ENCODE measurements at regions not wholly inside any gene's neighbourhood (a gene's known extent, or its start where the extent isn't known, plus 50 kb on each side); places are given as distances from the start of the nearest gene placed in this dataset.

DNA sequence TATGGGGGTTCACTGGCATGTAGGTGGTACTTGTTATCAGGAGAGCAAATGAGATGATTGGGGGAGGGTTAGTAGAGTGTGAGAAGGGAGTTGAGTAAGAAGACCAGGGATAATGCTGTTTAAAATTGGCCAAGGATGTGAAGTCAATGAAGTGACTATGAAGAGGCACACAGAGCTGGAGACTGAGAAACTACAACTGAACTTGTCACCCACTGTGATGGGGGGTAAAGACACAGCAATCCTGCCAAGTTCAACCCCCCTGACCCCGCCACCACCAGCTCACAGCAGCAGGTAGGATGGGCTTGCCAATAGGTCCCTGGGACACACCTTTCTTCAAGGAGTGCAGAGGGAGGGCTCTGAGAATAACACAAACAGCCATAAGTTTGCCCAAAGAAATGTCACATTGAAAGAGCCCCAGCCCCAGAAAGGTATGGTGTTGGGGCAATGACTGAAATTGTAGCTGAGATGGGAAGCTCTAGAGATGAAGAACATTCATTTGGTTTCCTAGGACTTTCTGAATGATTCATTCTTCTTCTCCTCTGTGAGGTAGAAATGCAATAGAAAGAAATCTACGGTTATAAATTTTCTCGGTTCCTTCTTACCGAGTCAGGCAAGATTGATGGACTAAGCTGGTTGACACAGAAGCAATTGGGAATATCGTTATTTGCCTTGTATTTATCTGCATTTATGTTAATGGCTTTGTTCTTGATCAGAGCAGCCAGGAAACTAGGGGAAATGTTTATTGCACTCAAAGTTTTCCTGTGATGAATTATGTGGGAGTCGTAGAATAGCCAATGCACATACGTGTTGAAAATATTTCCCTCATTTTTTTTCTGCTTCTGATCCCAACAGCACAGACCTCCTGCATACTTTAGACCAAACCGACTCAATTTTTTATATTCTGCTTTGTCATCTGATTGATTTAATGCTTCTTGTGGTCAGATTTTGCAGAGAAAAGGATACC, 595.2 kb upstream of the CDH11 start:
- TF ChIP-seq, protein P1, sequence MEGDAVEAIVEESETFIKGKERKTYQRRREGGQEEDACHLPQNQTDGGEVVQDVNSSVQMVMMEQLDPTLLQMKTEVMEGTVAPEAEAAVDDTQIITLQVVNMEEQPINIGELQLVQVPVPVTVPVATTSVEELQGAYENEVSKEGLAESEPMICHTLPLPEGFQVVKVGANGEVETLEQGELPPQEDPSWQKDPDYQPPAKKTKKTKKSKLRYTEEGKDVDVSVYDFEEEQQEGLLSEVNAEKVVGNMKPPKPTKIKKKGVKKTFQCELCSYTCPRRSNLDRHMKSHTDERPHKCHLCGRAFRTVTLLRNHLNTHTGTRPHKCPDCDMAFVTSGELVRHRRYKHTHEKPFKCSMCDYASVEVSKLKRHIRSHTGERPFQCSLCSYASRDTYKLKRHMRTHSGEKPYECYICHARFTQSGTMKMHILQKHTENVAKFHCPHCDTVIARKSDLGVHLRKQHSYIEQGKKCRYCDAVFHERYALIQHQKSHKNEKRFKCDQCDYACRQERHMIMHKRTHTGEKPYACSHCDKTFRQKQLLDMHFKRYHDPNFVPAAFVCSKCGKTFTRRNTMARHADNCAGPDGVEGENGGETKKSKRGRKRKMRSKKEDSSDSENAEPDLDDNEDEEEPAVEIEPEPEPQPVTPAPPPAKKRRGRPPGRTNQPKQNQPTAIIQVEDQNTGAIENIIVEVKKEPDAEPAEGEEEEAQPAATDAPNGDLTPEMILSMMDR (IDR thresholded peaks at IDR 0.05): no peak
- TF ChIP-seq POLR2A (IDR thresholded peaks at IDR 0.05): no peak

Data from Peyer's patch (tissue), 4 donors.